Prostate gland (tissue), 2 donors: ENCODE measurements at regions not wholly inside any gene's neighbourhood (a gene's known extent, or its start where the extent isn't known, plus 50 kb on each side); places are given as distances from the start of the nearest gene placed in this dataset.

Source experiments
- DNase-seq: peaks from one replicate; pipeline ENCODE4 v3.0.0-alpha.2; 2019; ENCODE audit warnings: low spot score
- H3K27ac ChIP-seq, 2 donors: fragments of 200-600 bp; sonication (generic); 2 replicates each; pipeline ENCODE4 v1.5.1; 2017 to 2019
- H3K27me3 ChIP-seq: fragments of 200-600 bp; sonication (generic); replicated peaks from 2 replicates; pipeline ENCODE4 v1.5.1; 2019; ENCODE audit not compliant: insufficient read depth
- H3K36me3 ChIP-seq, 2 donors: fragments of 200-600 bp; sonication (generic); 1 replicate in 1 of 2; 2 replicates in 1 of 2; pipeline versions ENCODE4 v1.5.1 to v1.8.1; 2017 to 2019
- H3K4me1 ChIP-seq: fragments of 200-600 bp; sonication (generic); replicated peaks from 2 replicates; pipeline ENCODE4 v1.5.1; 2019
- H3K4me3 ChIP-seq, 2 donors: fragments of 200-600 bp; sonication (generic); 2 replicates each; pipeline ENCODE4 v1.5.1; 2017 to 2019
- H3K9me3 ChIP-seq: fragments of 200-600 bp; sonication (generic); 2 replicates; pipeline ENCODE4 v1.5.1; 2017
- CTCF ChIP-seq, 4 experiments: fragments of 200-600 bp in 2 of 4; fragments of 450-650 bp in 2 of 4; sonication (generic) in 2 of 4; IDR thresholded peaks; 1 replicate in 3 of 4; 2 replicates in 1 of 4; pipeline ENCODE4 v1.5.1; 2016 to 2019; ENCODE audit warnings: antibody characterized with exemption in 4 of 4, mild to moderate bottlenecking in 2 of 4, moderate library complexity in 2 of 4
- POLR2A ChIP-seq: fragments of 450-650 bp; IDR thresholded peaks from one replicate; pipeline ENCODE4 v1.6.1; 2016; ENCODE audit warnings: antibody characterized with exemption, mild to moderate bottlenecking
- POLR2AphosphoS5 ChIP-seq: sonication (generic); formaldehyde crosslinking; IDR thresholded peaks from one replicate; pipeline ENCODE4 v1.6.1; 2017; ENCODE audit warnings: antibody characterized with exemption
- WGBS: methylation state at CpG from one replicate; pipeline ENCODE4 v1.1.5; 2018; 5-methylcytosine and 5-hydroxymethylcytosine counted together
- intact Hi-C: fragments of 100-400 bp; cut with DNase I; formaldehyde crosslinking; loops from one replicate; pipeline ENCODE4 v1.14.2; 2022

GRCh38 chrX:68999356-68999755, 165.9 kb downstream of the PJA1 start:
- TF ChIP-seq CTCF (IDR thresholded peaks at IDR 0.05) (no peak), POLR2AphosphoS5 (no peak), POLR2A (no peak)
- Histone ChIP-seq H3K27me3 (no peaks in the 10 kb centered on the region), H3K9me3 (no peaks in the 10 kb centered on the region), H3K27ac (no peak overlapping the region), H3K4me1 (no peaks in the 10 kb centered on the region), H3K36me3 (no peaks in the 10 kb centered on the region), H3K4me3 (no peak overlapping the region)
- intact Hi-C loops, result loop anchor here (10.0 kb wide), 1 partner anchor 165 kb away; no protein-coding TSS in a partner anchor
- 72% methylated on average over 4 of the region's 4 CpGs for WGBS
- DNase-seq, result no peak

GRCh38 chrX:68998716-68999115, 166.5 kb downstream of the PJA1 start:
- no peak overlapping the region for H3K27ac ChIP-seq
- H3K36me3 ChIP-seq, result no peaks in the 10 kb centered on the region
- DNase-seq, result no peak
- H3K9me3 ChIP-seq, result no peaks in the 10 kb centered on the region
- no peaks in the 10 kb centered on the region for H3K4me1 ChIP-seq
- intact Hi-C loops, result loop anchor here (10.0 kb wide), 1 partner anchor 164 kb away; no protein-coding TSS in a partner anchor
- H3K4me3 ChIP-seq, result no peak overlapping the region
- WGBS, result 62% methylated on average over 4 of the region's 4 CpGs
- H3K27me3 ChIP-seq, result no peaks in the 10 kb centered on the region
- TF ChIP-seq CTCF (IDR thresholded peaks at IDR 0.05), result no peak
- TF ChIP-seq POLR2AphosphoS5, result no peak
- no peak for TF ChIP-seq POLR2A

GRCh38 chrX:68997911-68998310, 167.3 kb downstream of the PJA1 start:
- H3K27ac ChIP-seq, result no peak overlapping the region
- TF ChIP-seq CTCF (IDR thresholded peaks at IDR 0.05) (no peak), POLR2A (no peak), POLR2AphosphoS5 (no peak)

GRCh38 chrX:68997511-68997910, 167.7 kb downstream of the PJA1 start:
- no peak overlapping the region for H3K27ac ChIP-seq
- H3K9me3 ChIP-seq, result no peaks in the 10 kb centered on the region
- no peaks in the 10 kb centered on the region for H3K36me3 ChIP-seq
- WGBS, result 53% methylated on average over 1 of the region's 4 CpGs
- no peak for TF ChIP-seq POLR2A
- TF ChIP-seq POLR2AphosphoS5, result no peak
- no peak for TF ChIP-seq CTCF (IDR thresholded peaks at IDR 0.05)
- intact Hi-C loops, result loop anchor here (10.0 kb wide), 1 partner anchor 163 kb away; no protein-coding TSS in a partner anchor
- no peaks in the 10 kb centered on the region for H3K4me1 ChIP-seq
- no peak overlapping the region for H3K4me3 ChIP-seq
- DNase-seq, result no peak
- no peaks in the 10 kb centered on the region for H3K27me3 ChIP-seq

More at GRCh38 chrX:68997911-68998310, 167.3 kb downstream of the PJA1 start:
- H3K4me3 ChIP-seq, result no peak overlapping the region
- WGBS, result 0% methylated on average over 2 of the region's 2 CpGs
- peak; percentile 33 for DNase-seq
- intact Hi-C loops, result loop anchor here (10.0 kb wide), 1 partner anchor 163 kb away; no protein-coding TSS in a partner anchor
- H3K27me3 ChIP-seq, result no peaks in the 10 kb centered on the region
- H3K9me3 ChIP-seq, result no peaks in the 10 kb centered on the region
- no peaks in the 10 kb centered on the region for H3K36me3 ChIP-seq
- no peaks in the 10 kb centered on the region for H3K4me1 ChIP-seq

- no peaks in the 10 kb centered on the region for H3K36me3 ChIP-seq
- TF ChIP-seq POLR2A (no peak), POLR2AphosphoS5 (no peak), CTCF (IDR thresholded peaks at IDR 0.05) (no peak)
- intact Hi-C loops, result loop anchor here (10.0 kb wide), 1 partner anchor 161 kb away; no protein-coding TSS in a partner anchor
- H3K27ac ChIP-seq, result no peak overlapping the region
- no peaks in the 10 kb centered on the region for H3K27me3 ChIP-seq
- 24% methylated on average over 12 of the region's 21 CpGs for WGBS
- no peak overlapping the region for H3K4me3 ChIP-seq
- H3K4me1 ChIP-seq, result no peaks in the 10 kb centered on the region
- no peaks in the 10 kb centered on the region for H3K9me3 ChIP-seq
- DNase-seq, result no peak
Observed at GRCh38 chrX:68995780-68996551, 167.1 kb downstream of the EFNB1 start.
